Coronary artery (tissue), 2 donors: ENCODE measurements at regions not wholly inside any gene's neighbourhood (a gene's known extent, or its start where the extent isn't known, plus 50 kb on each side); places are given as distances from the start of the nearest gene placed in this dataset.

Experiments
- DNase-seq: peaks from one replicate; pipeline ENCODE4 v3.0.0-alpha.2; 2017; ENCODE audit warnings: low spot score
- H3K27ac ChIP-seq, 2 donors: fragments of 200-600 bp; sonication (generic); one replicate each; pipeline ENCODE4 v1.5.1; 2016 to 2019
- H3K4me3 ChIP-seq: fragments of 200-600 bp; sonication (generic); 2 replicates; pipeline ENCODE4 v1.5.1; 2016; ENCODE audit warnings: mild to moderate bottlenecking, moderate library complexity
- TF ChIP-seq, protein P1 (sequence below): fragments of 200-600 bp; sonication (generic); IDR thresholded peaks from one replicate; pipeline ENCODE4 v1.5.1; 2019; ENCODE audit warnings: antibody characterized with exemption

DNA sequence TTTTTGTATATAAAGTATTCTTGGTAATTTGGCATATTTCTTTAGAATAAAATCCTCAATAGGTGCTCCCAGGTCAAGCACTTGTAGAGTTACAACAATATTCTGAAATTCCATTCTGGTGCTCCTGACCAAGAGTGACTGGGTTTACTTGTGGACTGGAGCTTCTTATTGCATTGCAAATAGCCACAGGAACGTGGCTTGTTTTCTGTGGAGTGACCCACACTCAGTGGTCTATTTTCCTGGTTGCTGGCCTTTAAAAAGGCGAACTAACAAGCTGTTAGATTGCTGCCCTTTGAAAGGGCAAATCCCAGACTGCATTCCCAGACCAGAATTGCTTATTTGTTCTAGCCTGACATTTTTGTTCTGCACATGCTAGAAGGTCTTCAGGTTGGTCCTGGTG, 658.8 kb upstream of the GOT2 start:
- no peak overlapping the region for H3K4me3 ChIP-seq
- TF ChIP-seq, protein P1, sequence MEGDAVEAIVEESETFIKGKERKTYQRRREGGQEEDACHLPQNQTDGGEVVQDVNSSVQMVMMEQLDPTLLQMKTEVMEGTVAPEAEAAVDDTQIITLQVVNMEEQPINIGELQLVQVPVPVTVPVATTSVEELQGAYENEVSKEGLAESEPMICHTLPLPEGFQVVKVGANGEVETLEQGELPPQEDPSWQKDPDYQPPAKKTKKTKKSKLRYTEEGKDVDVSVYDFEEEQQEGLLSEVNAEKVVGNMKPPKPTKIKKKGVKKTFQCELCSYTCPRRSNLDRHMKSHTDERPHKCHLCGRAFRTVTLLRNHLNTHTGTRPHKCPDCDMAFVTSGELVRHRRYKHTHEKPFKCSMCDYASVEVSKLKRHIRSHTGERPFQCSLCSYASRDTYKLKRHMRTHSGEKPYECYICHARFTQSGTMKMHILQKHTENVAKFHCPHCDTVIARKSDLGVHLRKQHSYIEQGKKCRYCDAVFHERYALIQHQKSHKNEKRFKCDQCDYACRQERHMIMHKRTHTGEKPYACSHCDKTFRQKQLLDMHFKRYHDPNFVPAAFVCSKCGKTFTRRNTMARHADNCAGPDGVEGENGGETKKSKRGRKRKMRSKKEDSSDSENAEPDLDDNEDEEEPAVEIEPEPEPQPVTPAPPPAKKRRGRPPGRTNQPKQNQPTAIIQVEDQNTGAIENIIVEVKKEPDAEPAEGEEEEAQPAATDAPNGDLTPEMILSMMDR: no peak
- no peak for DNase-seq
- no peak overlapping the region for H3K27ac ChIP-seq

DNA sequence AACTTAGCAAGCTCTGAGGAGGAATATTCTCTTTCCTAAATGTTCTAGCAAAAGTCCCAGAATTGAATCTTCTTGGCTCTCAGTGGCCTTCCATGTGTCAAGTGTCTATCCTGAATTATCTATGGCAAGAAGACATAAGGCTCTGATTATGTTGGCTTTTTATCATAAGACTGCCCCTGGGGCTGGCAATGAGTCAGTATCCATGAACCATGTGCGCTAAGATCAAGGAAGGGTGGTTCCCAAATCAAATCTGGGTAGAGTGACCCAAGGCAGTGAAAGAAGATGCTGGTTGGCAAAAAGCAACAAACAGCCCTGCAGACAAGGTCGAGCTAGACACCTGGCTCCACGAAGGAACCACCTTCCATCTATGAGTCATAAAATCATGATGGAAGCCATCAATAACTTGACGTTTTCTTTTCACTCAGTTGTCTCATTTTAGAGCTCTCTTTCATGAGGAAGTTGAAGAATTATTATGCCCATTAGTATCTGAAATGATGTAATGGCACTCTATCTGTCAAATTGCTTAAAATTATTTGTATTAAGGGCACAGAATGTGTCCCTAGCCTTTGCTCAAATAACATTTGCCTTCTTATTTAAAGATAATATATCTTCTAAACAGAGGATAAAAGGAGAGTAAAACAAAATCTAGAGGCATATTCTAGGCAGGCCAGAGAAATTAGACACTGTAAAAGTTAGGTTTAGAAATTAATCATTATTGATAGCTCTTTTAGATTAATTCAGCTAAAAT, 657.7 kb upstream of the GOT2 start:
- TF ChIP-seq, protein P1: no peak

DNA sequence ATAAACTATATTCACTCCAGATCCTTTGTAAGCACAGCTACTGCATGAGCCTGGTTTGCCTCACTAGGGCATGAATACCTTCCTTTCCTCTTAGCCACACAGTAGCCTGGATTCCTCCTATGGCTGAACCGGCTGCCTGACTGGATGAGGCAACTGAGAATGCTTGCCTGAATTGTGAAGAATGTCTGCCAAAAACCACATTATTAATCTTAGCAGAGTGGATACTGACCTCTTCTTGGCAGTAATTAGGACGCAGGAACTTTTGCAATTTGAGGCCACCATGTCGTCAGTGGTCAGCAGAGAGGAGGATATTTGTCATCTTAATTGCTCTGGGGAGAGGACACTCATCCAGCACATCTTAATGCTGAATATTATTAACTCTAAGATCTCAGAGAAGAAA, 651.8 kb upstream of the GOT2 start:
- no peak for DNase-seq
- H3K4me3 ChIP-seq: no peak overlapping the region
- no peak overlapping the region for H3K27ac ChIP-seq
- TF ChIP-seq, protein P1: no peak

More for the DNA sequence above, 657.7 kb upstream of the GOT2 start:
- no peak for DNase-seq
- H3K4me3 ChIP-seq: no peak overlapping the region
- no peak overlapping the region for H3K27ac ChIP-seq

DNA sequence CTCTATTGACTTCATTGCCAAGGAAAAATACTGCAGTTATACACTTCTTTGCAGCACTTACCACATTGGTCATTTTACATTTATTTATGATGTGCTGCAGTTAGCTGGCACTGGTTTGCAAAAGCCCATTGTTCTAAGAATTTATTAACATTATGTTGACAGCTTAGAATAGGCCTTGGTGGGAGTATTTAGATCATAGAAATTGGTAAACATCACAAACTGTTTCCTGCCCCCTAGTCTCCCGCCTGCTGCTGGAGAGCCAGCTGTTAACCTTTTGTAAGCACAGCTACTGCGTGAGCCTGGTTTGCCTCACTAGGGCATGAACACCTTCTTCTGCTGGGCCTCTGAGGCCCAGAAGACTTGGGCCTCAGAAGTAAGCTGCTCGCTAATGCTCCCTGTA, 651.4 kb upstream of the GOT2 start:
- H3K4me3 ChIP-seq: no peak overlapping the region
- H3K27ac ChIP-seq: no peak overlapping the region
- no peak for DNase-seq
- TF ChIP-seq, protein P1: no peak

DNA sequence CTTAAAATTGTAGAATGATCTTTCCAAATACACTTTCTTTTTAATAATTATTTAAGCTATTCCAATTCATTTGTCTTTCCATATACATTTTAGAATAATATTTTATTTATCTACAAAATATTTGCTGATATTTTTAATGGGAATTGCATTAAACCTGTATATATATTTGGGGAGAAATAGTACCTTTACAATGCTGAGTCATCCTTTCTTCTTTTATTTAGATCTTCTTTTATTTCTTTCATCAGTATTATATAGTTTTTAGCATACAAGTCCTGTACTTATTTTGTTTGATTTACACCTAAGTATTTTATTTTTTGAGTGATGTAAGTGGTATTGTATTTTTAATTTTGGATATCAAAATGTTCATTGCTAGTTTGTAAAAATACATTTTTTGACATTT, 639.5 kb upstream of the GOT2 start:
- H3K4me3 ChIP-seq: no peak overlapping the region
- TF ChIP-seq, protein P1: no peak
- no peak for DNase-seq
- H3K27ac ChIP-seq: no peak overlapping the region

DNA sequence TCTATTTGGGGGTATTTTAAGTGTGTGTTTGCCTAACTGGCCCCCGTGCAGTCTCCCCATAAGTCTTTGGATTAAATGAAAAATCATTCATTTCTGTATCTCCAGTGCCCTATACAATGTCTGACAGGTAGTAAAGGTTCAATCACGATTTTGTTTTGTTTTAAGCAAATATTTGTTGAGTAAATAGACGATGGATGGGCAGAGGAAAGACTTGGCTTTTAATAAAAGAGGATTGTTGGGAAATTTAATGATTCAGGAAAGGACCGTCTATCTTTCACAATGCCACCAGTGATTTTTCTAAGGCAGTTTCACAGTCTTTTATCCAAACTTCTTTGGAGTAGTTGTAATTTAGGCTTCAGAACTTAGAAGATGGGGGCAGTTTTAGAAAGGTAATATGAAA, 636.6 kb upstream of the GOT2 start:
- no peak overlapping the region for H3K27ac ChIP-seq
- no peak overlapping the region for H3K4me3 ChIP-seq
- TF ChIP-seq, protein P1: no peak
- no peak for DNase-seq

DNA sequence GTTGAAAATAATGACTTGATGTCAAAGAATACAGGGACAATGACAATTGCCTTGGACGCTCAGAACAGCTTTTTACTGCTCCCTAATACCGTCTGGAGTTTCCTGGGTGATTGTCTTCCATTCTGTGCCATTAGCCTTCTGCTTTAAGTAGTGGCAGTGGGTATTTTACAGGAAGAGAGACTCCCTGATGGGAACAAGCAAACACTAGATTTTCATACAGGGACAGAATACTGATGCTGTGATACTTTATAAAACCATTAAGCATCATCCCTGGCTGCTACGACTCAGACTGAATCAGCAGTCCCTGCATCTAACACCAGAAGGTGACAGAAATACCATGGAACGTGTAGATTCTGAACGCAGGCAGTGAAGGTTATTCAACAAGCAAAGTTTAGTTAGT, 635.4 kb upstream of the GOT2 start:
- Histone ChIP-seq H3K4me3 (no peak overlapping the region), H3K27ac (no peak overlapping the region)
- DNase-seq: no peak
- TF ChIP-seq, protein P1: no peak
